B cell (primary cell): ENCODE measurements at regions not wholly inside any gene's neighbourhood (a gene's known extent, or its start where the extent isn't known, plus 50 kb on each side); places are given as distances from the start of the nearest gene placed in this dataset.

ENCODE experiments used
- EZH2 ChIP-seq: IDR thresholded peaks from 2 replicates; pipeline ENCODE4 v1.6.1; 2012; ENCODE audit warnings: borderline replicate concordance, low read depth, mild to moderate bottlenecking, moderate library complexity, low read length; ENCODE audit not compliant: insufficient read depth, poor library complexity, severe bottlenecking
- TF ChIP-seq, protein P1 (sequence below): fragments of 200-600 bp; IDR thresholded peaks from one replicate; pipeline ENCODE4 v1.8.0; 2022; ENCODE audit warnings: antibody characterized with exemption, mild to moderate bottlenecking

DNA sequence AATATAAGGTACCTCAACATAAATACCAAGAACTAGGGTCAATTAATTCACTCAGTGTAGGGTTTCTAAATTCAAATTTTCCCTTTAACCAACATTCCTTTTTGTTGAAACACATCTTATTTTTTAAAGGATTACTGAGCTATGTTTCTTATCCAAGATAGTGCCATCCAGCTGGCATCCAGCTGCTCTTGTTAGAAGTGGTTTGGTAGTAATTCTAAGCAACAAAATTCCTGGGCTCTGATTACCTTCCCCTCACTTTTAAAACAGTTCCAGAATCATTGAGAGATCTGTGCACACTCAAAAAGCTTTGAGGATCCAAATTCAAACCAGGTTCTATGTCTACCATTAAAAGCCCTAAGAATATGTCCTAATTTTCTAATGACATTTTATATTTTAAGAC, 583.7 kb downstream of the TRIML1 start:
- TF ChIP-seq EZH2, result no peak
- TF ChIP-seq, protein P1, sequence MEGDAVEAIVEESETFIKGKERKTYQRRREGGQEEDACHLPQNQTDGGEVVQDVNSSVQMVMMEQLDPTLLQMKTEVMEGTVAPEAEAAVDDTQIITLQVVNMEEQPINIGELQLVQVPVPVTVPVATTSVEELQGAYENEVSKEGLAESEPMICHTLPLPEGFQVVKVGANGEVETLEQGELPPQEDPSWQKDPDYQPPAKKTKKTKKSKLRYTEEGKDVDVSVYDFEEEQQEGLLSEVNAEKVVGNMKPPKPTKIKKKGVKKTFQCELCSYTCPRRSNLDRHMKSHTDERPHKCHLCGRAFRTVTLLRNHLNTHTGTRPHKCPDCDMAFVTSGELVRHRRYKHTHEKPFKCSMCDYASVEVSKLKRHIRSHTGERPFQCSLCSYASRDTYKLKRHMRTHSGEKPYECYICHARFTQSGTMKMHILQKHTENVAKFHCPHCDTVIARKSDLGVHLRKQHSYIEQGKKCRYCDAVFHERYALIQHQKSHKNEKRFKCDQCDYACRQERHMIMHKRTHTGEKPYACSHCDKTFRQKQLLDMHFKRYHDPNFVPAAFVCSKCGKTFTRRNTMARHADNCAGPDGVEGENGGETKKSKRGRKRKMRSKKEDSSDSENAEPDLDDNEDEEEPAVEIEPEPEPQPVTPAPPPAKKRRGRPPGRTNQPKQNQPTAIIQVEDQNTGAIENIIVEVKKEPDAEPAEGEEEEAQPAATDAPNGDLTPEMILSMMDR, result no peak
